Kasumi-1 (cell line): ENCODE measurements at regions not wholly inside any gene's neighbourhood (a gene's known extent, or its start where the extent isn't known, plus 50 kb on each side); places are given as distances from the start of the nearest gene placed in this dataset.

ENCODE experiments used
- DNase-seq, 2 experiments: peaks; one replicate each; lab custom pipeline; 2025; lab: John Stamatoyannopoulos, UW

DNA sequence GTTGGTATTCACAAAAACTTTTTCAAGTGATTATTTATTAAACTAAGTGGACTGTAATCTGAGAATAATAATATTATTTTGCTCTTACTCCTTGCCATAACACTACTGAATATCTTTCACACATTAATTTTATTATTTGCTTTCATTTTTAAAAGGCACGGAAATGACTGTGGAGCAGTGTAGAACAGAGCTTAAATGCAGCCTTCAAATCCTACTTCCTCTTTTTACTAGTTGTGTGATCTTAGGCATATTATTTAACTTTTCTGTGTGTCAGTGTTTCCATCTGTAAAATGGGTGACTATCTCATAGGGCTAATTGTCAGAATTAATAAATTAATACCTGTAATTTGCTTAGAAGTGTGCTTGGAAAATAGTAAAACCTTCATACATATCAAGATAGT, 55.5 kb upstream of the SLC8A1 start:
- peak; percentile 37 to 42 for DNase-seq

DNA sequence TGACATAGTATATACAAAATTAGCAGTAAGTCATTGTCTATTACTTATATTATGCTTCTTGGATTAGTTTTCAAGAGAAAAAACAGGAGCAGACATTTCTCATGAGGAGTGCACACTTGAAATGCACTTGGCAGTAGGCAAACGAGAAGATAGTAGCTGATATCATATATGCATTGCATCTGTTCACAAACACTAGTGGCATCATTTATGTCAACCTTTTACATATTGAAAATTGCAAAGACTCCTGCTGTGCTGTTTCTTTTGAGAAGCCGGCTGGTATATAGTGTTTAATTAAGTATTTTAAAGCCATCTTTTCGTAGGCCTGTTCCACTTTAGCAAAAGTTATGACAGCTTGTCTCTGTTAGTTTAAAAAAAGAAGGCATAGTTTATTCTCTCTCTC, 58.4 kb upstream of the SLC8A1 start:
- DNase-seq, result no peak

DNA sequence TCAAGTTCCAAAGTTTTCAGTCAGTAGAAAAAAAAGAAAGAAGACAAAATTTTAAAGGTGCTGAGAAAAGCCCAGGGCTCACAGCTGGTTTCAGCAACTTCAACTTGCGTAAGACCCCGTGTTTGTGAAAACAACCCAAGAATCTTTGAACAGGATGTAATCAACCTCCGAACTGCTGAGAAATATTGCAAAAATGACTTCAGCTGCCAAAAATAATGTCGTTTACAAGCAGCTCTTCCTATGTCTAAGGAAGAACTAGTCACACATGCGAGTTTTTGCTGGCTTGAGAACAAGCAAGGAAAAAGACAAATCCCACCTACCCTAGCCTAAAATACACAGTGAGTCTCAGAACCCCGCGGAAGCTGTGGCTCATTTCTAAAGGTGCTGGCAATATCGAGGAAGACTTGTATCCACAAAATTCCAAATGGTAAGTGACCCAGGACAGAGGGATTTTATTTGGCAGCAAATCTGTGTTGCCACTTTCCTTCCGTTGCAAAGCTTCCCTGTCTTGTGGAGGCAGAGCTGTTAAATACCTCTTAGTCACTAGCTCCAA, 59.8 kb upstream of the SLC8A1 start:
- DNase-seq, result no peak

DNA sequence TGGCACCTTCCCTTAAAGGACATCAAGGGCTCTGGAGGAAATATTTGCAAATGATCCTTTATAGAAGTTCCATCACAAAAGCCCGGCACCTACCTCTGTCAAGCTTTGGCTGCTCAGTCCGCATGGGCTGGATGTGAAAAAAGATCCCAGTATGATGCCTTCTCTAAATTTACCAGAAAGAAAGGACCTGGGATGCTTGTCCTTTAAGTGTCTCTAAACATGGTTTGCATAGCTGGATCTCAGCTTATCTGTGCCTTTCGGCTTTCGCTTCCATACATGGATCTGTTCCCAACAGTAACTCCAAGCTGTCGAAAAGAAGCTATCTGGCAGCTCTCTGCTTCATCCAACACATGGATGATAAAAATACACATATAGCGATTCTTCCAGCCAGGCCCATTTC, 60.4 kb upstream of the SLC8A1 start:
- no peak for DNase-seq

DNA sequence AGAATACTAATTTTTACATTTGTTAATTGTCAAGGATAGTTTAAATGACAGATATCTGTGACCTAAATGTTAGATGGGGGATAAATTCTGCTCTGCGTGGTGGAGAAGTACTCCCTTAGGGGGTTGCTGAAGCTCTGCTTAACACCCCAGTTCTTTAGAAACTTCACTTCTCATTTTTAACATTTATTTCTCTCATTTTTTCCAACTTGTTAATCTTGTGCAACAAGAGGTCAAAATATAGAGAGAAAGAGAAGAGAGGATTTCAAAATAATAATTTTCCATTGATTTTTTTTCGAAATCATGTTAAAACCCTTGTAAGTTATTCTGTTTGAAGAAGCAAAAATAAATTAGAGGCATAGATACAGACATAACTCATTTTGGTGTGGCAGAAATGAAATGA, 61.3 kb upstream of the SLC8A1 start:
- no peak for DNase-seq

DNA sequence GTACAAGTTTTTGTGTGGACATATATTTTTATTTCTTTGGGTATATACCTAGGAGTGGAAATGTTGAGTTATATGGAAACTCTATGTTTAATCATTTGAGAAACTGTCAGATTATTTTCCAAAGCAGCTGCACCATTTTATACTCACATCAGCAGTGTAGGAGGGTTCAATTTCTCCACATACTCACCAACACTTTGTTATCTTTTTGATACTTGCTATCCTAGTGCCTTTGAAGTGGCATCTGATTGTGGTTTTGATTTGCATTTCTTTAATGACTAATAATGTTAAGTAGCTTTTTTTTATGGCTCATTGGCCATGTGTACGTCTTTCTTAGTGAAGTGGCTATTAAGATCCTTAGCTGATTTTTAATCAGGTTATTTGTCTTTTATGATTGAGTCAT, 64.7 kb upstream of the SLC8A1 start:
- DNase-seq, result no peak

DNA sequence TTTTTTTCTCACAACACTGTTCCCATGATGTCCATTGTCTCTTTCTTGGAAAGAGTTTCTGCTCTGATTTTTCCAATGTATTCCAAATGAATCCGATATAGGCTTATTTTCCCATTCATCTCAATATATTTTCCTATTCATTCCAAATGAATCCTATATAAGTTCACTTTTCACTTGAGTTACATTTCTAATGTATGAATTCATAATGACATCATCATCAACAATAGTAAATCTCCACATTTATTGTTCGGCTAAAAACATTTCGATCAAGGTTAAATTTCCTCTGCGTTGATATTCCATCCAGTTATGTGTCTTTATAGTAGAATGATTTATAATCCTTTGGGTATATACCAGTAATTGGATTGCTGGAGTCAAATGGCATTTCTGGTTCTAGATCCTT, 76.7 kb upstream of the SLC8A1 start:
- DNase-seq, result no peak

DNA sequence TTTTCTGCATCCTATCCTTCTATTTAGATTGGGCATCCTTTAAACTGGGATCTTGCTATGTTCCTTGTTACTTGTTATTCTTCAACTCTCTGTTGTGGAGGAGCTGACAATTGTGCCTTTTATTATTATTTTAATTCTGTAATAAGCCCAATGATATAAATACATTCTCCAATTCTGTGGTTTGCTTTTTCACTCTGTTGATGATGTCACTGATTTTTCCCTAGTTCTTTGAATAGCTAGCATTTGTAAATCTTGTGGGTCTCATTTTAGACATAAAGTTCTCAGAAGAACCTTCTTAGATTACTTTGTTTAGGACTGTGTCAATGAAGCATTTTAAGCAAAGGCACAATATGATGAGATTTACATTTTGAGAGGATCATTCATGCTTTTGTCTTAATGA, 79.5 kb upstream of the SLC8A1 start:
- no peak for DNase-seq

DNA sequence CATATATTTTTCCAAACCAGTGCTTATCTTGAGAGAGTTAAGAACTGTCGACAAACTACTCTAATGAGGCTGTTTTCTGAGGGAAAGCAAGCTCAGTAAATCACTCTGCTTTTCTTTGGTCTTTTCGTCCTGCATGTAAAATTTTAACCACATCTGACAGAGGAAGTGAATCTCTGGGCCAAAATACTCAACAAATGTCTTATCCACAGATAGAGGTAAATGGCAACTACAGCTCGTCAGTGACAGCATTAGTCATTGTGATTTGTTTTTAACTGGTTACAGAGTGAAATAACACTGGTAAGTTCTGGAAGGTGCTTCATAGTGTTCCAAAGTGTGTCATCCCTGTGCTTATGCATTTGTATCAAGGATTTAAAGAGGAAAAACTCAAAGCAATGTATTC, 82.6 kb upstream of the SLC8A1 start:
- no peak for DNase-seq

DNA sequence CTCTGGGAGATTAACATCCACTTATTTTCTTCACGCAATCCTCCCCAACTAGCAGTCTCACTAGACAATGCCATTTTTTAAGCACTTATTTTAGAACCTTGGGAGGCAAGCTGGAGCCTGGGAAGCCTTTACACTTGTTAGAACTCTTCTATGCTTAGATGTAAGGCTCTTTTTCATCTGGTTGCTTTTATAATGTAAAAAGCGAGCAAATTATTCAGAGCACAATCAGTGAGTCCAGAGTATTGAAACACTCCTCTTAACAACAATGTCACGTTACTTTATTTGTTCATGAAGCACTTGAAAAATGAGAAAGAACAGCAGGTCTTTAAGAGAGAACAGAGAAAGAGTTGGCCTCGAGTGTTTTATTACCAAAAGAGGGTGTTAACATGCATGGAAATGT, 84.1 kb upstream of the SLC8A1 start:
- DNase-seq, result no peak

DNA sequence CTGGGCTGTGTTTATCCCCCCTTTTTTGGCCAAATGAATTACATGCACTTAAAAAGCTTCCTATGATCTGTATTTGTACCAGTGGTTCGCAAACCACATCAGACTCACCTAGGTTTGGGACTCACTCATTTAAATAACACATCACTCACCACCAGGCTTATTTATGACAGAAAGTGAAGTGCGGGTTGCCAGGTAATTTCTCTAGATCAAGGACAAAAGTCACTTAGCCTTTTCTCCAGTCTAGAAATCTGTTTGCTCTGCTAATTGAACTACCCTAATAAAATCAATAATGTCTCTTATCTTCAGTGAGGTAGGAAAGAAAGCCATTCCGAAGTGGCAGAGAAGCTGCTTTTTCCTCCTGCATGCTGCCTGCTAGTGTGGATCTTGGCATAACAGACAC, 88.1 kb upstream of the SLC8A1 start:
- no peak for DNase-seq

DNA sequence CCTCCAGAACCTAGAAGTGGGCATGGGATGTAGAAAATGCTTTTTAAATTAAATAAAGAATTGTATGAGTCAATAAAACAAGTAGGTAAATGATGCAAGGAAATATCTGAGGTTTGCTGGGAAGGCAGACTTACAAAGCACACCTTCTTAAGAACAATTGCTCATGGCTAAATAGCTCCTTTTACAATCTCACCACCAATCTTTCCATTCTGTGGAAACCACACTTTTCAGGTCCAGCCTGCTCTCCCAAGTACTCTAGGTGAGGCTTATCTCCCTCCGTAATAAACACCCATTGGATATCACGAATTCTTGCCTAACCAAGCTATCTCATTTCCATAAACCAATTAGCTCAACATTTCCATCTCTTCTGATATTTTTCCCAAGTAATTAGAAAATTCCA, 91.5 kb upstream of the SLC8A1 start:
- no peak for DNase-seq

DNA sequence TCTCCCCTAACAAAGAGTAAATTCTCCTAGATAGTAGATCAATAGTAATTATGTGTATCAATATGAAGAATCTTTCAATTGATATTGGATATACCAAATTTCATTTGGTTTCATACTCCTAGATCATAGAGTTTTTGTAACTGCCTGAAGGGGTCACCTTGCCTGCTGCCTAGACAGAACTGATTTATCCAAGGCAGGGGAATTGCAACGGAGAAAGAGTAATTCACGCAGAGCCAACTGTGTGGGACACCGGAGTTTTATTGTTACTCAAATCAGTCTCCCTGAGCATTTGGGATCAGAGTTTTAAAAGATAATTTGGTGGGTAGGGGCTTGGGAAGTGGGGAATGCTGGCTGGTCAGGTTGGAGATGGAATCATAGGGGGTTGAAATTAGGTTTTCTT, 92.2 kb upstream of the SLC8A1 start:
- no peak for DNase-seq

DNA sequence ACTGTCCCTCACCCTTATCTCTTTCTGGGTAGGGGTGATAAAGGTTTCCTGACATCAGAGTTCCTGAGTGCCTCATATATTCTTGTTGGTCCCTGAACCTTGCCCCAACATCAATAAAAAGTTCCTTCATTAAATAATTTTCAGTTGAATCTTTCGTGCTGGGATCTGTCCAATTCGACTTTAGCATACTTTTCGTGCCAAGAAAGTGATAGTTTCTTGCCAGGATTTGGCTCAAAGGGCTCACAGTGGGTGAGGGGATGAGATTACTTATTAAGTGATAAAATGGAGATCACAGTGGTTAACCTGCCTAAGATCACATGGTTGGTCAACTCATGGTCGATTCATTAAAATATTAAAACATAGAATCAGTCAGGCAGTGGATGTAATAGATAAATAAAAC, 93.8 kb upstream of the SLC8A1 start:
- DNase-seq, result no peak

DNA sequence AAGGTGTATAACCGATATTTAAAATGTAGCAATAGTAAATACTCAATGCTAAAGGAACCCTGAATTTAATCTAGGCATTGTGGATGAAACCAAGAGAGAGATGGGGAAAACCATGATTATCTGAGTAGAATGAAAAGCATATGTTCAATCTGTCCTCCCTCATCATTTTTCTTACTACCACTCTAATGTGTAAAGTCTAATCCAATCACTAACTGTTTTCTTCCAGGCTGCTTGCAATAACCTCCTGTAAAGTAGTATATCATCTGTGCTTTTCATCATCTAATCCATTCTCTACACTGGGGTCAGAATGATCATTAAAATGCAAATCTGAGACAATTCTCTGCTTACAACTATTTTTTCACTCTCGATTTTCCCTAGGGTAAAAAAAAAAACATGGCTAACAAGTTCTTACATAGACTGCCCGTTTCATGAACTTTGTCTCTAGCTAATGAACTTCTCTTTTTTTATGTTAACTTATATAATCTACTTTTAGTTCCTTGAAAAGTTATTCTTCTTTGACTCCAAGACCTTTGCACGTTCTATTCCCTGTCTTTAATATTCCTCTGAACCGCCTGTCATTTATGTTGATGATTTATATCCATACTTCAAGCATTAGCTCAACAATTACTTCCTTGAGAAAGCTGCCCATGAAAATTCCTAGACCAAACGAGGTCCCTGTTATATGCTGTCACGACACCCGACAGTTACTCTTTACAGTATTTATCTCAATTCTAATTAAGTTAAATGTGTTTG, 94.7 kb upstream of the SLC8A1 start:
- no peak for DNase-seq

DNA sequence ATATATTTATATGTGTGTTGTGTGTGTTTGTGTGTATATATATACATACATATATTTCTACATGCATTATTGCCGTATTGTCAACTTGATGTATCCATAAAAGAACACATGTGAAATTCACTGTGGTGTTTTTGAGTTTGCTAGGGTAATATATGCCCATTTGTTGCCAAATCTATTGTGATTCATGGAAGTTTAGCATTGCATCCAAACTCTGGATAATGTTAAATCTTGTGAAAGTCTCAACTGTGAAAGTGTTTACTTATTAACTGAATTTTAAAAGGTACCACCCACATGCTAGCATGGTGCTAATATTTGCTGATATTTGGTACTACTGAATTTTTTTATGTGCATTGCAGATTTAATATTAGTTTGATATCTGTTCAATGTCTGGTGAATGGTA, 96.6 kb upstream of the SLC8A1 start:
- no peak for DNase-seq

DNA sequence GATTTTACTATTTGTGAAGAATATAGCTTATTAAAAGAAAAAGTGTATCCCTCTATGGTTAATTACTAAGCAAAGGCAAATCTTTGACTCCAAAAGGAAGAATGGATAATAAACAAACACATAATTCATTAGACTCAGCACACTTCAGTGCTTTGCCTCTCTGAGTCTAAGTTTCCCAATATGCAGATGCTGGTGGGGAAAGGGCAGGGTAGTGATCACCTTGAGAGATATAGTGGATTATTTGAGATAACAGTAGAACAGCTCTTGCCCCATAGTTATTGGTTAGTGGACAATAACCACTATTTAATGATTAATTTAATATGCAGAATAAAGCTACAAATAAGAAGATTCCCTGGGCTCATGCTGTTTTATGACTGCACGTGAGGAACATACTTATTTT, 98.2 kb upstream of the SLC8A1 start:
- DNase-seq, result no peak

DNA sequence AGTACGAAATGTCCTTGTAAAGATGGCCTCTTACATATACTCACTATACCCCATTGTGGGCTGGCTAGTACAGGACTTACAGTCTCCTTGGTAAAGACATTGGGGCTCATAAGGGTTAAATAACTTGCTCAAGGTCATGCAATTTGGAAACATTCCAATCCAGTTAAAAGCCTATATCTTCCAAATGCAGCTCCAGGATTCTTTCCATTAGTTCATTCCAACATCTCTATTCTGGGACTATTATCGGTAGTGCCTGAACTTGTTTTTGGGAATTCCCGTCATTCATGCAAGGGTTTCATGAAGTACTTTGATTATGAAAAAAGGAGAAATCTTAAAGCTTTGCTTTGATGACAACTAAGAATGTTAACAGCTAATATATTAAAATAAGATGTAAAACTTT, 99.2 kb upstream of the SLC8A1 start:
- DNase-seq, result no peak

DNA sequence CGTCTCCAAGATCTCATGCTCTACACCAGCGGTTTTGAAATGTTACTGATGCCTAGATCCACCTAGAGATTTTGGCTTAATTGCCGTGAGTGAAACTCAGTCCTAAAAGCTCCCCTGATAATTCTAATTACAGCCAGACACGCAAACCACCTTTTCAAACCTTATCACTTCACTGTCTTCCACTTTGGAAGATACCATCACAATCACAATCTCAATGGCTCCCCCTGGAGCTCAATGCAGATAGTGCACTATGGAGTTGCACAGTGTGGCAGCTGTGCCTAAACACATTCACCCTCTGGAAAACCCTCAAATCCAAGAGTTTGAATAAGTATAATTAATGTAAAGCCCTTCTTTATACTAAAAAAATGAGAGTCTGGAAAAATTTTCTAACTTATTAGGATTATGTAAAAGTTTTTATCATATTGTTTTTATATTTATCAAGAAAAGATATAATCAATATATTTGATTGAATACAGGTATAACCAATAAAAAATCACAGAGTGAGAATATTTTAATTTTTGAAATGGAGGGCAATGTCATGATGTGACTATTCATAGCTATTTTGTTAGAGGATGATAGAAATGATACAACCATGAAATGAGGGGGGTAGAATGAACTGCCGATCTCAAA, 102.9 kb upstream of the SLC8A1 start:
- DNase-seq, result peak; percentile 37 to 56

DNA sequence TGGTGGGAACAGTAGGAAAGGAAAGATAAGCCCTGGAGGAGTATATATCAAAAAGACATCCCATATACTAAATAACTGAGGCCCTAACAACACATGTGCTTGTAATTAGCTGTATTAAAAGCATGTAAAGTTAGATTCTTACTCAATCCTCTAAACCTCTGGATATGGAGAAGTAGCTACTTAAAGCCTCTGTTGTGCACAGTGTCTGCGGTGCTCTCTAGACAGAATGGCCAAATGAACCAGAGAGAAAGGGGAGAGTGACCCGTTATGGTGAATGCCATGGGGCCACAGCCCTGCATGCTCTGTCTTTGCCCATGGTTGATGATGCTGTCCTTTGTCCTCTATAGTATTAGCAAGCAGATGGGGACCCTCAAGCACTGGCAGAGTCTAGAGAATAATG, 104.4 kb upstream of the SLC8A1 start:
- no peak for DNase-seq

DNA sequence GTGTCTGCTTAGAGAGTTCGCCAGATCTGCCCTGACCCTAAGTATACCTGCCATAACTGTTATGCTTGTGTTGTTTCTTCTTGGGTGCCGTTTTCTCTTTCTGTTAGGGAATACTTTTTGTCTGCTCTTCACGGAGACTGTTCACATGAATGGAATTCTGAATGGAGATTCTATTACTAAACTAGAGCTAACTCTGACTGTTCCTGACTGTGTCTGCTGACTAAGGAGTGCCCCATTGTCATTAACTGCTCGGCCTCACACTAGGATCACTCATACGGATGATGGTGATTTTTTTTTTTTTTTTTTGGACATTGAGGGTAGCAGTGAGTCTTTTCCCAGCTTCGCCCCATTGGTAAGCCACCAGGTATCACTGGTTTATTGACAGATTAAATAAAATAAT, 104.8 kb upstream of the SLC8A1 start:
- no peak for DNase-seq

DNA sequence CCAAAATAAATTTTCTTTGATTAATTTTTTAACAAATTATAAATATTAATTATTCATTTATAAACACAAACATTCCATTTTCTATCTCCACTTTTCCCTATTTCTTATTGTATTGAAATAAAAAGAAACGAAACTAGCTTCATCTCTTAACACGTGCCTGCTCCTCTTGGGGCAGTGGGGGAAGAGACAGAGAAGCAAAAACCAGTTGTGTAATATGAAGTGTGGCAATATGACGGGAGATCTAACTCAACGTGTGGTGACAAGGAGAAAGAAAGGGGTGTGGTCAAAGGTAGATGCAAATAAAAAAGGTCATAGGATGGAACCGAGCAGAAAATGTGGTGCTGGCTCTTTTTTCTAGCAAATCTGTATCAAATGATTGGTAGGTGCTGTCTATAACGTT, 106.9 kb upstream of the SLC8A1 start:
- no peak for DNase-seq

DNA sequence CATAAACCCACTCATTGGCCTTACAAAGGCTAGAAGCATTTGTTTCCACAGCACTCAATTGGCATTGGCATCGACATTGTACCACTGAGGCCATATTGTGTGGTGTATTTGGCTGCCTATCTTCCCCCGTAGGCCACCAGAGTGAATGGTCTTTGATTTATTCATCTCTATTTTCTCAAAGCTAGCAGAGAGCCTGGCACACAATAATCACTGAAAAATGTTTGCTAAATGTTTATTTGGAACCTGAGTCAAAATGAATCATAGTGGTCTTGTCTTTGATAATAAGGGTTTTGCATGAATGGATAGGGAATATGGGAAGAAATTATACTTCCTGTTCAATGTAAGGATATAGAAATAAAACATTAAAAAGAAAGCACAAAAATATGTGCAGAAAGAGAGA, 107.3 kb upstream of the SLC8A1 start:
- DNase-seq, result no peak

DNA sequence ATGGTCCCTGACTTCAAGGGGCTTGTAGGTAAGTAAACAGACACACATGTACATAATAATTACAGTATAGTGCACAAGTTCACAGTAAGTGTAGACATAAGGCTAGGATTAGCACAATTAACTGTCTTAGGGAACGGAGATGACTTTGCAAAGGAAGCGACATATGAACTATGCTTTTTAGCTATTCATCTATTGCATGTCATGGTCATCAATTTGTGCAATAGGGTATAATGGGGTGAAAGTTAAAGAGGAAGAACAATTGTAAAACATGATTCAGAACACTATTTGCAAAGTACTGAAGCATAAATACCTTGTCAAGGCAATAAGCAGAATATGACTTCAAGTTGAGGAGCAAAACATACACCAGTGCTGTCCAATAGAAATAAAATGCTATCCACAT, 112.3 kb upstream of the SLC8A1 start:
- no peak for DNase-seq
